KOPT-K1 (cell line): ENCODE measurements at regions not wholly inside any gene's neighbourhood (a gene's known extent, or its start where the extent isn't known, plus 50 kb on each side); places are given as distances from the start of the nearest gene placed in this dataset.

ENCODE experiments used
- H3K27ac ChIP-seq: fragments of 200-600 bp; sonication (generic); 2 replicates; pipeline ENCODE4 v1.5.1; 2016; ENCODE audit warnings: antibody characterized with exemption, mild to moderate bottlenecking, low read depth, low read length; ENCODE audit not compliant: poor library complexity, severe bottlenecking
- H3K36me3 ChIP-seq: fragments of 200-600 bp; sonication (generic); 2 replicates; pipeline ENCODE4 v1.5.1; 2017; ENCODE audit warnings: antibody characterized with exemption, mild to moderate bottlenecking, low read length, moderate library complexity; ENCODE audit not compliant: insufficient read depth
- H3K9me3 ChIP-seq: fragments of 200-600 bp; sonication (generic); 2 replicates; pipeline ENCODE4 v1.5.1; 2017; ENCODE audit warnings: antibody characterized with exemption, low read length, mild to moderate bottlenecking; ENCODE audit not compliant: insufficient read depth, poor library complexity, severe bottlenecking

DNA sequence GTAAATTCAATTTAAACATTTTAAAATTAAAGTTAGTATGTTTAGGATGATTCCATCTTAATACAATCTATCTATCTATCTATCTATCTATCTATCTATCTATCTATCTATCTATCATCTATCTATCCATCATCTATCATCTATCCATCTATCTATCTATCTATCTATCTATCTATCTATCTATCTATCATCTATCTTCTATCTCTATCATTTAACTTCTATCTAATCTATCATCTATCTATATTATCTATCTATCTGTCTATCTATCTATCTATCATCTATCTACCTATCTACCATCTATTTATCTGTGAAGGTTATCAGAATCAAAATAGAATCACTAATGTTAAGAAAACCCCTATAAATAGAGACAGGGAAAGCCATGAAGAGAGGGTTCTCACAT lies 78.3 kb downstream of the RAMP3 start:
- no peaks in the 10 kb centered on the region for H3K36me3 ChIP-seq
- no peaks in the 10 kb centered on the region for H3K9me3 ChIP-seq
- H3K27ac ChIP-seq, result no peak overlapping the region

- H3K27ac ChIP-seq, result no peak overlapping the region
- no peaks in the 10 kb centered on the region for H3K36me3 ChIP-seq
- H3K9me3 ChIP-seq, result no peaks in the 10 kb centered on the region
Observed at GRCh38 chr7:45236666-45237065, 79.1 kb downstream of the RAMP3 start.

DNA sequence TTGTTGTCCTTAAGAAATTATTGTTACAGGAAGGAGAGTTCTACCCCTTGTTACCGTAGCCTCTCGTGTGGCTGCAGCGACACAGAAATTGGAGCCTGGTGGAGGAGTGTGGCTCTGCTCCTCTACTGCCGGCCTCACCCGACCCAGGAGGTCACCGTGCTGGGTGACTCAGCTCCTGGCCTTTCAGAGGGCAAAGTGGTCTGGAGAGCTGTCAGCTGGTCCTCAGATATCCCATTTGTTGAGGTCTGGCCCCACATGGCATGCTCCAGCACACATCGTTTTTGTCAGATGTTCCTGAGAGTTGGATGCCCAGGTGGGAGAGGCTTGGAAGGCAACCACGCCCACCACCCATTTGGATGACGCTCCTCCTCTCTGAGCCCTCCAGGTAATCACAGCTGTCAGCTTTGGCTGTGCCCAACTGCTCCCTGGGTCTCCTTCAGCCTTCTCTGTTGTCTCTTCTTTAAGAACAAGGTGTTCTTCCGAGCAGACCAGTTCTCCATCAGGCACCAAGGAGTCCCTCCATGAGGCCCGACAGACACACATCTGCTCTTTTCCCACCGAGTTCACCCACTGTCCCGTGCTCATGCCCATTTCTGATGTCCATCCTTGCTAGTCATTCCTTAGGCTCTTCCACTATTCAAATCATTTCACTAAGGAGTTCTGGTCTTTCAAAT lies 80.3 kb downstream of the RAMP3 start:
- H3K36me3 ChIP-seq, result no peaks in the 10 kb centered on the region
- H3K27ac ChIP-seq, result no peak overlapping the region
- H3K9me3 ChIP-seq, result no peaks in the 10 kb centered on the region

GRCh38 chr7:45238806-45239205 lies 81.2 kb downstream of the RAMP3 start:
- H3K36me3 ChIP-seq, result no peaks in the 10 kb centered on the region
- H3K27ac ChIP-seq, result no peak overlapping the region
- no peaks in the 10 kb centered on the region for H3K9me3 ChIP-seq

GRCh38 chr7:45239486-45239885 lies 81.9 kb downstream of the RAMP3 start:
- no peaks in the 10 kb centered on the region for H3K36me3 ChIP-seq
- no peaks in the 10 kb centered on the region for H3K9me3 ChIP-seq
- H3K27ac ChIP-seq, result no peak overlapping the region

DNA sequence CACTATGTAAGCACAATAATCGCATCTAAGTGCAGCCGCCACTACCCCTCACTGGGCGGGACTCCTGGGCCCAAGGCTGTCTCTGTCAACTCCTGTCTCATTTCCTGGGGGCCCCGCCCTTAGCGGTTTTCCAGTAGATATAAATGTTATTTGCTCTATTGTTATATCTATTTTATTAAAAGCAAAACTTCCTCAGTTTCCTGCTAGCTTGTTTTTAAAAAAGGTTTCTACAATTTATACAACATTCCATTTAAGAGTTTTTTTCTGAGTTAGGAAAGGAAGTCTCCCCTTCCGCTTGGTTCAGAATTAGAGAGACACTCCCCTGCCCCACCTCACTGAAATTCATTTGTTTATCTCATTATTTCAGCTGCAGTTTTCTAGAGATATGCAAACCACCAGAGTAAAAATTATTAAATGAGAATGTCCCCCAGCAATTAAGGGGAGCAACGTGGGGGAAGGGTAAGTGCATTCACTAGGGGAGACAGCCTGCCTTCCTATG lies 82.7 kb downstream of the RAMP3 start:
- H3K9me3 ChIP-seq, result no peaks in the 10 kb centered on the region
- H3K27ac ChIP-seq, result no peak overlapping the region
- no peaks in the 10 kb centered on the region for H3K36me3 ChIP-seq

- Histone ChIP-seq H3K27ac (no peak overlapping the region), H3K36me3 (no peaks in the 10 kb centered on the region), H3K9me3 (no peaks in the 10 kb centered on the region)
Observed at GRCh38 chr7:45240926-45241325, 83.3 kb downstream of the RAMP3 start.

DNA sequence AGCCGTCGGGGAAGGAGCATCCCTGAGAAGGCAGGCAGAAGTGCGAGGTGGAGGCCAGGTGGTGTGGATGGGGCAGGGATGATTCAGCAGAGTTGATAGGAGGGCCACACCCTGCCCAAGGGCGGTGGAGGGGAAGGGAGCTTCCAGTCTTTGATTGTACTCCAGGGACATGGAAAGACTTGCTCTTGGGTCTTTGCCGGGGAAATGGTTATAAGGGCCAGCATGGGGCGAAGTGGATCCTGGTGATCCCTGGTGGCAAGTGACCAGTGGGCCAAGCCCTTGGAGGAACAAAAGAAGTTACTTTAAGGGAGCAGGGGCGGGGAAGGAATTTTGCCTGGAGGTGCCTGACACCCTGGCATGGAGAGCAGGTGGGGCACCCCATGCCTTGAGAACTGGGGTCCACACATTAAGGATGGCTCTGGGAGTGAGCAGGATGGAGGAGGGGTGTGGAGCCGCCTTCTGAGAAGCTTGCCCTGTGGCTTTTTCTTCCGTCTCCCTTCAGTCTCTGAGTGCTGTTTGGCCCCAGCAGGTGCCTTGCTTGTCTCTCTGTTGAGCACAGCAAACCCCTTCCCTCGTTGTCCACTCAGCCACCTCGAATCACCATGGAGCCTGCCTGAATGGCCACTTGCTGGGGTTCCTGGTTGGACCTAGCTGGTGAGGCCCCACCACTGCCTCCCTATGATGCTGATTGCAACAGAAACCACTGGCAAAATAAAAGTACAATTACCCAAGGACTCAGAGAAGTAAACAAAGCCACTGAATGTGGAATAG lies 83.9 kb downstream of the RAMP3 start:
- no peak overlapping the region for H3K27ac ChIP-seq
- no peaks in the 10 kb centered on the region for H3K9me3 ChIP-seq

DNA sequence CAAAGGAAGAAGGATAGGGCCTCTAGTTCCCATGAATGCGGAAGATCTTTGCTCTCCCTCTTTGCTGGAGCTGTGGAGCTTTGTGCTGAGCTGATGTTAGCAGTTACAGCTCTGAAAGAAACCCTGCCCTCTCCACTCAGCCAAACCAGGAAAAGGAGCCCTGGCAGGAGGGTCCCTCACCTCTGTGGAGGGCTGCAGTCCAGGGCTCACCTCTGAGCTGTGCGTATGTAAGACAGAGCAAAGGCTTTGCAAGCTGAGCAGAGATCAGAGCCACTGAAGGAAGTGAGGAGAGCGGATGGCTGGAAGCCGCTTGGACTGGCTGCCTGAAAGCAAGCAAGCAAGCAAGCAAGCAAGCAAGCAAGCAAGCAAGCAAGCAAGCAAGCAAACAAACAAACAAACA lies 84.7 kb downstream of the RAMP3 start:
- Histone ChIP-seq H3K9me3 (peaks cover 3% of the 10 kb centered on the region), H3K36me3 (no peaks in the 10 kb centered on the region), H3K27ac (no peak overlapping the region)

More for the DNA sequence above, 83.9 kb downstream of the RAMP3 start:
- H3K36me3 ChIP-seq, result no peaks in the 10 kb centered on the region

DNA sequence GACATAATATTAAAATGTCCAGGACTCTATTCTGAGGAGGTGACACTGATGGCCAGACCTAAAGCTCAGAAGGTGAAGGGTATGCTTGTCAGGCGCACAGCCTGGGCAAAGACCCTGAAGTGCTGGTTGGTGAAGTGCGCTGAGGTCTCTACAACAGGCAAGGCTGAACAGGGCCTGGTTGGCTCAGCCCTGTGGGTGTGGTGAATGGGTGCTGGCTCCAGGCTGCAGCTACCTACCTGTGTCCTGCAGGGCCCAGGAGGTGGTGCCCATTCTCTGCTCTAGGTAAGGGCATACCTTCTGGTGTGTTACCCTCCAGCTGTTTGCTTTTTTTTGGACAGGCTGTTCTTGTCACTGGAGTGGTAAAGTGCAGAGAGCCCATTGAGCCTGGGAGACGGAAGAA lies 85.1 kb downstream of the RAMP3 start:
- no peak overlapping the region for H3K27ac ChIP-seq
- peaks cover 8% of the 10 kb centered on the region for H3K9me3 ChIP-seq
- no peaks in the 10 kb centered on the region for H3K36me3 ChIP-seq

DNA sequence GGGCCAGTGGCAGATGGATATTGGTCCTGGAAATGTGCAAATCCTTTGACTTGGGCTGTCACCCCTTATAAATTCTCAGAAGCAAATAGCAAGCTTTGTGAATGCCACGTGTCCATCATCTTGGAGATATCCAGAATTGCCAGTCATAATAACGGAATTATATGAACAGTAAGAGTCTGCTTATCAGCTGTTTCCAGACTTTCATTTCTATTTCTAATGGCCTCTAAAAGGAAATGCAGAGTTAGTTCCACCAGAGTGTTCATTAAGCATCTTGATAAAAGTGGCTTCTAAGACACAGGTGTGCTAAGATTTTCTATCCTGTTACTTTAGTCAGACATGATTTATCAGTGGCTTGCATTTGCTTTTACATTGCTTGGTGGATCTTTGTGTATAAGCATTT lies 87.4 kb downstream of the RAMP3 start:
- Histone ChIP-seq H3K9me3 (peaks cover 14% of the 10 kb centered on the region), H3K27ac (no peak overlapping the region), H3K36me3 (no peaks in the 10 kb centered on the region)

- no peaks in the 10 kb centered on the region for H3K36me3 ChIP-seq
- no peak overlapping the region for H3K27ac ChIP-seq
- peaks cover 14% of the 10 kb centered on the region for H3K9me3 ChIP-seq
Observed at GRCh38 chr7:45246339-45246738, 88.7 kb downstream of the RAMP3 start.

- Histone ChIP-seq H3K36me3 (no peaks in the 10 kb centered on the region), H3K27ac (no peak overlapping the region), H3K9me3 (peaks cover 10% of the 10 kb centered on the region)
Observed at GRCh38 chr7:45252248-45252647, 94.7 kb downstream of the RAMP3 start.

GRCh38 chr7:45252857-45253256 lies 95.3 kb downstream of the RAMP3 start:
- H3K36me3 ChIP-seq, result no peaks in the 10 kb centered on the region
- no peak overlapping the region for H3K27ac ChIP-seq
- H3K9me3 ChIP-seq, result peaks cover 4% of the 10 kb centered on the region

DNA sequence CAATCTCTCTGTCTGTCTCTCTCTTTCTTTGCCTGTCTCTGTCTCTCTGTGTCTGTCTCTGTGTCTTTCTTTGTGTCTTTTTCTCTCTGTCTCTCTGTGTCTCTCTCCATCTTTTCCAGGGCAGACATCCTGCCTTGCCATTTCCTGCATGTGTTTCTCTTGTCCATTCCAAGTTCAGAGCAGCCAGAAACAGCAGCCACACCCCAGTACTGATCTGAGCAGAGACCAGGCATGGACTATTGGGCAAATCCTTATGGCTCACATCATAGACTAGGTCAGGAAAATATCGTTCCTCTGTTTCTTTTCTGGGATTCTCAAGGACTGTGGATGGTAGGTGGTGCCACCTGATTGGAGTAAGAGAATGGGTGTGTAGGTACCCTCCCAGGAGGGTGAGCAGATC lies 95.8 kb downstream of the RAMP3 start:
- Histone ChIP-seq H3K36me3 (no peaks in the 10 kb centered on the region), H3K27ac (no peak overlapping the region), H3K9me3 (no peaks in the 10 kb centered on the region)

GRCh38 chr7:45255187-45255586 lies 97.6 kb downstream of the RAMP3 start:
- H3K36me3 ChIP-seq, result no peaks in the 10 kb centered on the region
- H3K27ac ChIP-seq, result no peak overlapping the region
- H3K9me3 ChIP-seq, result no peaks in the 10 kb centered on the region
